ENCODE measurements at regions not wholly inside any gene's neighbourhood (a gene's known extent, or its start where the extent isn't known, plus 50 kb on each side); places are given as distances from the start of the nearest gene placed in this dataset.

DNA sequence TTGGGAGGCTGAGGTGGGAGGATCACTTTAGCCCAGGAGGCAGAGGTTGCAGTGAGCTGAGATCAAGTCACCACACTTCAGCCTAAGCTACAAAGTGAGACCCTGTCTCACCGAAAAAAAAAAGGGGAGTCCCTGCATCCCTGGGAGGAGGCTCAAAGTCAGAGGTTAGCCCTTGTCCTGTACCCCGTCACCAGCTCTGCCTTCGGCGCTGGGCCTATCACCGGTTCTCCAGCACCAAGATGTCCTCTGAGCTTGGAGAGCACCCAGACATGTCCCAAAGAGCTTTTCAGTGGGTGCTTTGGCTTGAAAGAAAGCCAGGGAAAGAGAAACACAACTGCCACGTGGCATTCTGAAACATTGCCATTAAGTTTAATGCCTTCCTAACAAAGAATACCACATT is 356.9 kb upstream of the TSHZ3 start:
- no peak for DNase-seq (ENCODE audit: low read depth in 1 of 2, low spot score in 1 of 2)
- Histone ChIP-seq H3K4me3 (replicated peaks; ENCODE audit: insufficient read depth, low read length) (no peak overlapping the region), H3K27ac (replicated peaks) (no peak overlapping the region), H3K27me3 (ENCODE audit: insufficient read depth, poor library complexity, severe bottlenecking) (no peaks in the 10 kb centered on the region)
- no peak for TF ChIP-seq CTCF (IDR thresholded peaks at IDR 0.05; ENCODE audit: insufficient read depth, low read length)
- no peak for TF ChIP-seq GABPA (IDR thresholded peaks at IDR 0.05; ENCODE audit: low read depth)
- TF ChIP-seq REST (IDR thresholded peaks at IDR 0.05; ENCODE audit: insufficient replicate concordance, low read depth): no peak
- no peak for TF ChIP-seq POLR2AphosphoS5 (IDR thresholded peaks at IDR 0.05; ENCODE audit: low read depth)

- Histone ChIP-seq H3K27me3 (ENCODE audit: insufficient read depth, poor library complexity, severe bottlenecking) (no peaks in the 10 kb centered on the region), H3K4me3 (replicated peaks; ENCODE audit: insufficient read depth, low read length) (no peak overlapping the region), H3K27ac (replicated peaks) (no peak overlapping the region)
- DNase-seq (ENCODE audit: low read depth in 1 of 2, low spot score in 1 of 2): no peak
- no peak for TF ChIP-seq GABPA (IDR thresholded peaks at IDR 0.05; ENCODE audit: low read depth)
- TF ChIP-seq REST (IDR thresholded peaks at IDR 0.05; ENCODE audit: insufficient replicate concordance, low read depth): no peak
- no peak for TF ChIP-seq SPI1 (IDR thresholded peaks at IDR 0.05; ENCODE audit: borderline replicate concordance, low read depth)
- TF ChIP-seq CTCF (IDR thresholded peaks at IDR 0.05; ENCODE audit: insufficient read depth, low read length): no peak
- TF ChIP-seq POLR2AphosphoS5 (IDR thresholded peaks at IDR 0.05; ENCODE audit: low read depth): no peak
Observed at GRCh38 chr19:31706691-31707620, 357.7 kb upstream of the TSHZ3 start.

DNA sequence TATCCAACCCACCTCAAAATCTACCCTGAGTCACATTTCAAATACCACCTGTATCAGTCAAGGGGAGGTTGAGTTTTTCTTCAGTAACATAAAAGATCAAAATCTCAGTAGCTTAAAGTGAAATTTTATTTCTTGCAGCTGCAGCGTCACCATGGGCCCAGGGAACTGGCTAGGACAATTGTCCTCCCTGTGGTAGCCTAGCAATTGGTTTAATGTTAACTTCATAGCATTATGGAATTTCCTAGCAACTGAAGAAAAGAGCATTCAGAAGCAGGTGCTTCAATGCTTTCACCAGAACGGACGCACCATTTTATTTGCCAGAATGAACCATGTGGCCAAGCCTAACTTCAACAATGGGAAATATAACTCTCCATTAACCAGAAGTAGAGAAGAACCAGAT is 359.3 kb upstream of the TSHZ3 start:
- no peaks in the 10 kb centered on the region for H3K27me3 ChIP-seq (ENCODE audit: insufficient read depth, poor library complexity, severe bottlenecking)
- H3K4me3 ChIP-seq (replicated peaks; ENCODE audit: insufficient read depth, low read length): no peak overlapping the region
- H3K27ac ChIP-seq (replicated peaks): no peak overlapping the region
- TF ChIP-seq REST (IDR thresholded peaks at IDR 0.05; ENCODE audit: insufficient replicate concordance, low read depth) (no peak), CTCF (IDR thresholded peaks at IDR 0.05; ENCODE audit: insufficient read depth, low read length) (no peak), GABPA (IDR thresholded peaks at IDR 0.05; ENCODE audit: low read depth) (no peak), SPI1 (IDR thresholded peaks at IDR 0.05; ENCODE audit: borderline replicate concordance, low read depth) (no peak), POLR2AphosphoS5 (IDR thresholded peaks at IDR 0.05; ENCODE audit: low read depth) (no peak)
- no peak for DNase-seq (ENCODE audit: low read depth in 1 of 2, low spot score in 1 of 2)

All from HL-60 (cell line).